ENCODE measurements at regions not wholly inside any gene's neighbourhood (a gene's known extent, or its start where the extent isn't known, plus 50 kb on each side); places are given as distances from the start of the nearest gene placed in this dataset.
"Not testable (repeated sequence)": the region's sequence is repeated elsewhere in the genome, so short reads cannot be mapped to it uniquely, and the experiment has no call there.

DNA sequence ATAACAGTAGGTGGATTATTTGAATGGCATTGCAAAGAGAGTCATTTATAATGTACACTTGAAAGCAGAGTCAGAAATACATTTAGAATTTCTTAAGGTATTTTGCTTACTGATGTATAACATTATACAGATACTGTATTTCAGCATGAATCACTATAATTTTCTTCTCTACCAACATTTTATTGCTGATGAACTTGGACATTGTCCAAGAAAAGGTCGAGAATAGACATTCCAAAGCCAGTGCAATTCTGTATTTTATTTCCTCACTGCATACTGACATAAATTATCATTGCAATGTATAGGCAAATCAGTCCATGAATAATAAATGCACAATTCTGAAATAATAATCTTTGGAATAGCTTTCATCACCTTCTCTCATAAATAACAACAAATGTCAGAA lies 1420.0 kb upstream of the EYS start:
- Histone ChIP-seq H3K36me3 (ENCODE audit: control insufficient read depth, insufficient read depth, low read length) (no peaks in the 10 kb centered on the region), H3K27me3 (ENCODE audit: control insufficient read depth, insufficient read depth, low read length) (no peaks in the 10 kb centered on the region), H3K4me3 (ENCODE audit: low read depth, low read length) (no peak overlapping the region)
- TF ChIP-seq CTCF (IDR thresholded peaks at IDR 0.05; ENCODE audit: insufficient read depth, low read depth, low read length) = no peak
- ChIA-PET CTCF (no interaction called here), POLR2A (no interaction called here)
- DNase-seq (ENCODE audit: low read depth) = no peak

GRCh38 chr6:67121115-67121514 lies 1414.1 kb upstream of the EYS start:
- H3K27me3 ChIP-seq (ENCODE audit: control insufficient read depth, insufficient read depth, low read length) = no peaks in the 10 kb centered on the region
- no peak overlapping the region for H3K4me3 ChIP-seq (ENCODE audit: low read depth, low read length)
- DNase-seq (ENCODE audit: low read depth) = no peak
- CTCF ChIA-PET = no interaction called here
- POLR2A ChIA-PET = no interaction called here
- no peak for TF ChIP-seq CTCF (IDR thresholded peaks at IDR 0.05; ENCODE audit: insufficient read depth, low read depth, low read length)
- no peaks in the 10 kb centered on the region for H3K36me3 ChIP-seq (ENCODE audit: control insufficient read depth, insufficient read depth, low read length)

DNA sequence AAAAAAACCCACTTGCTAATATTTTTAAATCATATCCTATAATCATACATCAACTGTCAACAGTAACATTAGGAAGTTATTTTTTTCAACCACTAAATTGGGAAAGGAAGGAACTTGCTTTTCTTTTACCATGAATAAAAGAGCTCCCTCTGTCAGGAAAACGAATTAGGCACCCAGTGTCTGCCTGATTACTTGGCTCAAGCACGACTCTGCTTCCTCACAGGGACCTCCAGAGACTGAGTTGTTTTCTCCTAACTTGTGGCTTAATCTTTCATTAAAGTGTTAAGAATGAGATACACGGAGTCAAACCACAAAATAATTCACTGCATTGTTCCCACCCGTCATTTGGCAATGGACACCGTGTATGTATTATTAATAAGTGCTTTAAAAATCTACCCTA lies 1405.1 kb upstream of the EYS start:
- ChIA-PET POLR2A (no interaction called here), CTCF (no interaction called here)
- H3K36me3 ChIP-seq (ENCODE audit: control insufficient read depth, insufficient read depth, low read length) = no peaks in the 10 kb centered on the region
- no peak overlapping the region for H3K4me3 ChIP-seq (ENCODE audit: low read depth, low read length)
- no peak for DNase-seq (ENCODE audit: low read depth)
- no peaks in the 10 kb centered on the region for H3K27me3 ChIP-seq (ENCODE audit: control insufficient read depth, insufficient read depth, low read length)
- TF ChIP-seq CTCF (IDR thresholded peaks at IDR 0.05; ENCODE audit: insufficient read depth, low read depth, low read length) = no peak

DNA sequence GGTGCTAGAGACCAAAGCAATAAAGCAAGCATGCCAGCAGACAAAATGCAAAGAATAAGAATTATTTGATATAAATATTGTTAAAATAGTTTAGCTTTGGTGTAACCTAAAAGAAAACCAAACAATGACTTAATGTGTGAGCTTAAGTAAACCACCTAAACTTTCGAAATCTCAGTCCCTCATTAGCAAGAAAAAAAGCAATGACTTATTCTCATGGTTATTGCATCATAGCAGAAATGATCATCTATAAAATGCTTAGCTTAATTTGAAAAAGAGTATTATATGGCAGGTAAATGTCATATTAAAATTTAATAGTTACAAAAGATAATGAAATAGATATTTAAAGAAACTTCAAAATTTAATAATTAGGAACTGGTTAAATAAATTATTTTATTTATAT lies 1395.7 kb upstream of the EYS start:
- no peak for TF ChIP-seq CTCF (IDR thresholded peaks at IDR 0.05; ENCODE audit: insufficient read depth, low read depth, low read length)
- CTCF ChIA-PET = interaction anchor here (0.6 kb wide), 1 partner anchor 199 kb away, joined by 3 read pairs; no protein-coding TSS in a partner anchor
- POLR2A ChIA-PET = no interaction called here
- no peak for DNase-seq (ENCODE audit: low read depth)
- Histone ChIP-seq H3K4me3 (ENCODE audit: low read depth, low read length) (no peak overlapping the region), H3K27me3 (ENCODE audit: control insufficient read depth, insufficient read depth, low read length) (no peaks in the 10 kb centered on the region), H3K36me3 (ENCODE audit: control insufficient read depth, insufficient read depth, low read length) (no peaks in the 10 kb centered on the region)

GRCh38 chr6:67095618-67096226 lies 1388.7 kb upstream of the EYS start:
- POLR2A ChIA-PET; H3K36me3 ChIP-seq (ENCODE audit: control insufficient read depth, insufficient read depth, low read length); H3K4me3 ChIP-seq (ENCODE audit: low read depth, low read length); CTCF ChIA-PET; DNase-seq (ENCODE audit: low read depth); H3K27me3 ChIP-seq (ENCODE audit: control insufficient read depth, insufficient read depth, low read length): not testable (repeated sequence)

GRCh38 chr6:67094431-67094946 lies 1387.5 kb upstream of the EYS start:
- no peak for TF ChIP-seq CTCF (IDR thresholded peaks at IDR 0.05; ENCODE audit: insufficient read depth, low read depth, low read length)
- no peaks in the 10 kb centered on the region for H3K27me3 ChIP-seq (ENCODE audit: control insufficient read depth, insufficient read depth, low read length)
- CTCF ChIA-PET = no interaction called here
- no peaks in the 10 kb centered on the region for H3K36me3 ChIP-seq (ENCODE audit: control insufficient read depth, insufficient read depth, low read length)
- POLR2A ChIA-PET = no interaction called here
- DNase-seq (ENCODE audit: low read depth) = no peak
- H3K4me3 ChIP-seq (ENCODE audit: low read depth, low read length) = no peak overlapping the region
